Glutamatergic neuron (in vitro differentiated cells): ENCODE measurements at regions not wholly inside any gene's neighbourhood (a gene's known extent, or its start where the extent isn't known, plus 50 kb on each side); places are given as distances from the start of the nearest gene placed in this dataset.

Experiments used
- DNase-seq: peaks from one replicate; pipeline ENCODE4 v3.0.0; 2022
- H3K27ac Mint-ChIP-seq: one replicate; pipeline ENCODE4 v1.8.0; 2020; ENCODE audit warnings: mild to moderate bottlenecking, mixed read lengths, inconsistent platforms; ENCODE audit not compliant: unreplicated experiment
- H3K27me3 Mint-ChIP-seq: one replicate; pipeline ENCODE4 v1.8.0; 2020; ENCODE audit warnings: mild to moderate bottlenecking, moderate library complexity, mixed read lengths, inconsistent platforms; ENCODE audit not compliant: unreplicated experiment
- H3K36me3 Mint-ChIP-seq: one replicate; pipeline ENCODE4 v1.8.0; 2020; ENCODE audit warnings: mild to moderate bottlenecking, mixed read lengths, inconsistent platforms; ENCODE audit not compliant: unreplicated experiment
- H3K4me1 Mint-ChIP-seq: one replicate; pipeline ENCODE4 v1.8.0; 2020; ENCODE audit warnings: mild to moderate bottlenecking, low read depth, mixed read lengths, inconsistent platforms; ENCODE audit not compliant: unreplicated experiment
- H3K4me3 Mint-ChIP-seq: one replicate; pipeline ENCODE4 v1.8.0; 2020; ENCODE audit warnings: mild to moderate bottlenecking, mixed read lengths, inconsistent platforms; ENCODE audit not compliant: unreplicated experiment
- H3K9me3 Mint-ChIP-seq: one replicate; pipeline ENCODE4 v1.8.0; 2020; ENCODE audit warnings: mild to moderate bottlenecking, moderate library complexity, mixed read lengths, inconsistent platforms; ENCODE audit not compliant: unreplicated experiment
- CTCF ChIP-seq: fragments of 200-600 bp; sonication (generic); IDR thresholded peaks from one replicate; pipeline ENCODE4 v1.5.0; 2021; ENCODE audit not compliant: partially characterized antibody, unreplicated experiment

DNA sequence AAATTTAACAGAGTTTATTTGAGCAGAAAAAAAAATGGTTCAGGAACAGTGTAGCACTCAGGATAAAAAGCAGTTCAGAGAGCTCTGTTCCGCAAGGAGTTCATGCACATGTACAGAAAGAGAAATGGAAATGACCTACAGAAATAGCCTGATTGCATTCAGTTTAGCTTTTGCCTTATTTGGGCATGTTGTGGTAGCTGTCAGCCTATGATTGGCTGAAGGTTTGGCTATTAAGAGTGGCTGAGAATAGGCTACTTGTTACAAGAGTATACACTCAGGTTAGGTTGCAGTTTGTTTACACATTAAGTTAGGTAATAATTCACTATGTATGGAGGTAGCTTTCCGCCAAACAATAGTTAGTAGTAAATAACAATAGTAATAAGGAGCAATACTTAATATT lies 511.0 kb upstream of the TMPRSS15 start:
- Mint-ChIP-seq H3K36me3 (peaks cover 14% of the 10 kb centered on the region), H3K4me3 (no peak overlapping the region), H3K27ac (no peak overlapping the region), H3K27me3 (no peaks in the 10 kb centered on the region), H3K9me3 (peaks cover 9% of the 10 kb centered on the region), H3K4me1 (no peaks in the 10 kb centered on the region)
- DNase-seq = no peak
- no peak for TF ChIP-seq CTCF

GRCh38 chr21:18917622-18918021 lies 514.0 kb upstream of the TMPRSS15 start:
- Mint-ChIP-seq H3K4me3 (no peak overlapping the region), H3K4me1 (no peaks in the 10 kb centered on the region), H3K27ac (no peak overlapping the region), H3K27me3 (no peaks in the 10 kb centered on the region), H3K9me3 (peaks cover 1% of the 10 kb centered on the region), H3K36me3 (no peaks in the 10 kb centered on the region)
- DNase-seq = no peak
- TF ChIP-seq CTCF = no peak

DNA sequence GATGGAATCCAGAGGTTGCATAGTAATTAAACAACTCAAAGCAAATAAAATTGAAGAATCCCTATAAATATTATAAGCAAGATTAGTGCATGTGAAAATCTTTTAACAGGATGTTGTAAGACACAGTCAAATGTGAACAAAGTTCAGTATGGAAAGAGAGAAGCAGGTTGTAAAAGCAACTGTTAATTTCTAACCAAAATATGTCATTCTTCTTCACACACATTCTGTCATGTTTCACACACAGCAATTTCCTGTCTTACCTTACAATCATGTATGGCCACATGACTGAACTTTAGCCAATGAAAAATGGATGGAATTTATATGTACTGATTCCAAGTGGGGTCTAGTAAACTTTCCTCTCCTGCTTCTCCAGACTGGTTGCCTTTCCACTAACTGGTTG lies 527.7 kb upstream of the TMPRSS15 start:
- no peaks in the 10 kb centered on the region for H3K4me1 Mint-ChIP-seq
- H3K27me3 Mint-ChIP-seq = no peaks in the 10 kb centered on the region
- H3K36me3 Mint-ChIP-seq = no peaks in the 10 kb centered on the region
- H3K4me3 Mint-ChIP-seq = no peak overlapping the region
- no peak overlapping the region for H3K27ac Mint-ChIP-seq
- no peak for DNase-seq
- H3K9me3 Mint-ChIP-seq = no peaks in the 10 kb centered on the region
- TF ChIP-seq CTCF = no peak

DNA sequence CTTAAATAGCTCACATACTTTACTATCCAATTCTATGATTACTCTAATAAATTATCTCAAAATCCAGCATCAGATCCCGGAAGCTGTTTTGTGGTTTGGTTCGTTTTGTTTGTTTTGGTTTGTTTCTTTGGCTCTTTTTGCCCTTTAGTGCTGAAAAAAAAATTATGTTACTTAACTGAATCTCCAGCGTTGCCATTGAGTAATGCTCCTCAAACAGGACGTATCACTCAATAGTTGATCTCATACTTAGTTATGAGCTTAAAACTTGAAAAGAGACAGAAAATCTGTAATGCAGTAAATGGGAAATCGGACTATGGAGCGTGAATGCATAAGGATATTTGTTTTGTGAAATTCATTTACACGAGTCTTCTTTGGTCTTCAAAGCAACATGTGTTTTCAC lies 533.8 kb upstream of the TMPRSS15 start:
- Mint-ChIP-seq H3K36me3 (peaks cover 9% of the 10 kb centered on the region), H3K4me1 (no peaks in the 10 kb centered on the region), H3K9me3 (no peaks in the 10 kb centered on the region), H3K27ac (no peak overlapping the region), H3K4me3 (no peak overlapping the region), H3K27me3 (no peaks in the 10 kb centered on the region)
- DNase-seq = no peak
- TF ChIP-seq CTCF = no peak

- no peak for DNase-seq
- Mint-ChIP-seq H3K9me3 (no peaks in the 10 kb centered on the region), H3K27me3 (peaks cover 2% of the 10 kb centered on the region), H3K36me3 (peaks cover 10% of the 10 kb centered on the region), H3K27ac (no peak overlapping the region), H3K4me1 (no peaks in the 10 kb centered on the region), H3K4me3 (no peak overlapping the region)
- no peak for TF ChIP-seq CTCF
Observed at GRCh38 chr21:18940791-18941190, 537.2 kb upstream of the TMPRSS15 start.
